Trophoblast cell (in vitro differentiated cells and primary cell): ENCODE measurements at regions not wholly inside any gene's neighbourhood (a gene's known extent, or its start where the extent isn't known, plus 50 kb on each side); places are given as distances from the start of the nearest gene placed in this dataset.

ENCODE experiments used
- DNase-seq, 2 donors: peaks; one replicate each; pipeline ENCODE4 v3.0.0-alpha.2; 2016
- H2AFZ ChIP-seq: 2 replicates; pipeline ENCODE4 v1.6.1; 2013; ENCODE audit warnings: low read length, moderate library complexity, mild to moderate bottlenecking; ENCODE audit not compliant: insufficient read depth, poor library complexity
- H2AK5ac ChIP-seq: 2 replicates; pipeline ENCODE4 v1.6.1; 2013; ENCODE audit warnings: mild to moderate bottlenecking, low read length
- H2BK120ac ChIP-seq: 2 replicates; pipeline ENCODE4 v1.6.1; 2013; ENCODE audit warnings: low read length, mild to moderate bottlenecking, moderate library complexity; ENCODE audit not compliant: insufficient read depth, poor library complexity
- H2BK12ac ChIP-seq: 2 replicates; pipeline ENCODE4 v1.6.1; 2013; ENCODE audit warnings: mild to moderate bottlenecking, low read length, moderate library complexity
- H2BK5ac ChIP-seq: 2 replicates; pipeline ENCODE4 v1.6.1; 2013; ENCODE audit warnings: low read length, low read depth, moderate library complexity, mild to moderate bottlenecking; ENCODE audit not compliant: poor library complexity
- H3K14ac ChIP-seq: 2 replicates; pipeline ENCODE4 v1.6.1; 2013; ENCODE audit warnings: mild to moderate bottlenecking, low read length
- H3K18ac ChIP-seq: 2 replicates; pipeline ENCODE4 v1.6.1; 2013; ENCODE audit warnings: mild to moderate bottlenecking, low read length
- H3K23ac ChIP-seq: 2 replicates; pipeline ENCODE4 v1.6.1; 2013; ENCODE audit warnings: low read length
- H3K27ac ChIP-seq: 2 replicates; pipeline ENCODE4 v1.5.1; 2013; ENCODE audit warnings: low read depth, mild to moderate bottlenecking, inconsistent platforms, low read length, moderate library complexity
- H3K27me3 ChIP-seq: 2 replicates; pipeline ENCODE4 v1.6.1; 2013; ENCODE audit warnings: inconsistent platforms, mild to moderate bottlenecking, low read length, moderate library complexity; ENCODE audit not compliant: insufficient read depth
- H3K36me3 ChIP-seq, 2 experiments: 1 replicate in 1 of 2; 2 replicates in 1 of 2; pipeline ENCODE4 v1.6.1; 2013; ENCODE audit warnings: low read length in 2 of 2, mild to moderate bottlenecking in 2 of 2, moderate library complexity in 1 of 2; ENCODE audit not compliant: insufficient read depth in 2 of 2, control insufficient read depth in 1 of 2
- H3K4ac ChIP-seq: 2 replicates; pipeline ENCODE4 v1.6.1; 2013; ENCODE audit warnings: low read depth, mild to moderate bottlenecking, low read length, moderate library complexity
- H3K4me1 ChIP-seq, 2 experiments: 1 replicate in 1 of 2; 2 replicates in 1 of 2; pipeline ENCODE4 v1.6.1; 2013; ENCODE audit warnings: low read length in 2 of 2, mild to moderate bottlenecking in 2 of 2, moderate library complexity in 1 of 2; ENCODE audit not compliant: insufficient read depth in 2 of 2, control insufficient read depth in 1 of 2
- H3K4me2 ChIP-seq: 2 replicates; pipeline ENCODE4 v1.6.1; 2013; ENCODE audit warnings: inconsistent platforms, mild to moderate bottlenecking, low read length, moderate library complexity
- H3K4me3 ChIP-seq: 2 replicates; pipeline ENCODE4 v1.5.1; 2013; ENCODE audit warnings: mild to moderate bottlenecking, low read depth, low read length, inconsistent platforms
- H3K79me1 ChIP-seq: one replicate; pipeline ENCODE4 v1.6.1; 2013; ENCODE audit warnings: low read length
- H3K79me2 ChIP-seq: 2 replicates; pipeline ENCODE4 v1.6.1; 2013; ENCODE audit warnings: low read length, mild to moderate bottlenecking; ENCODE audit not compliant: control insufficient read depth, insufficient read depth, poor library complexity
- H3K9ac ChIP-seq: 2 replicates; pipeline ENCODE4 v1.6.1; 2013; ENCODE audit warnings: mild to moderate bottlenecking, low read length
- H3K9me3 ChIP-seq: 2 replicates; pipeline ENCODE4 v1.6.1; 2013; ENCODE audit warnings: low read depth, mild to moderate bottlenecking, control low read depth, inconsistent platforms, low read length; ENCODE audit not compliant: insufficient read depth
- H4K12ac ChIP-seq: 2 replicates; pipeline ENCODE4 v1.6.1; 2013; ENCODE audit warnings: low read depth, mild to moderate bottlenecking, low read length, moderate library complexity
- H4K8ac ChIP-seq: 2 replicates; pipeline ENCODE4 v1.6.1; 2013; ENCODE audit warnings: low read depth, mild to moderate bottlenecking, low read length, moderate library complexity
- H4K91ac ChIP-seq: one replicate; pipeline ENCODE4 v1.6.1; 2013; ENCODE audit warnings: low read depth, mild to moderate bottlenecking, low read length, moderate library complexity
- WGBS: extraction: QIAGEN DNeasy Blood & Tissue Kit; methylation state at CpG from one replicate; pipeline ENCODE4 v1.1.7; 2013; ENCODE audit warnings: missing lambda C conversion rate; ENCODE audit not compliant: insufficient read length, insufficient coverage; ENCODE audit errors: extremely low coverage; 5-methylcytosine and 5-hydroxymethylcytosine counted together

GRCh38 chr22:22740560-22741276, 96.3 kb downstream of the GGTLC2 start:
- no peak for DNase-seq
- H2BK120ac ChIP-seq = no peak overlapping the region
- H3K18ac ChIP-seq = no peak overlapping the region
- H4K8ac ChIP-seq = no peak overlapping the region
- no peaks in the 10 kb centered on the region for H3K79me2 ChIP-seq
- H3K14ac ChIP-seq = no peak overlapping the region
- no peaks in the 10 kb centered on the region for H3K36me3 ChIP-seq
- no peak overlapping the region for H2AK5ac ChIP-seq
- H3K4me2 ChIP-seq = no peak overlapping the region
- H2BK5ac ChIP-seq = no peak overlapping the region
- H3K27me3 ChIP-seq = peaks cover 2% of the 10 kb centered on the region
- H3K9me3 ChIP-seq = no peaks in the 10 kb centered on the region
- H3K4ac ChIP-seq = no peak overlapping the region
- H2AFZ ChIP-seq = no peak overlapping the region
- H3K27ac ChIP-seq = no peak overlapping the region
- no peaks in the 10 kb centered on the region for H3K4me1 ChIP-seq
- no peak overlapping the region for H2BK12ac ChIP-seq
- H3K79me1 ChIP-seq = no peaks in the 10 kb centered on the region
- no peak overlapping the region for H3K23ac ChIP-seq
- no peak overlapping the region for H4K12ac ChIP-seq
- WGBS = no CpG with 5 or more reads among the region's 5 CpGs
- H4K91ac ChIP-seq = no peak overlapping the region
- no peak overlapping the region for H3K4me3 ChIP-seq
- H3K9ac ChIP-seq = no peak overlapping the region

GRCh38 chr22:22741843-22742242, 97.4 kb downstream of the GGTLC2 start:
- H3K23ac ChIP-seq = no peak overlapping the region
- H3K4ac ChIP-seq = no peak overlapping the region
- H3K27me3 ChIP-seq = peaks cover 2% of the 10 kb centered on the region
- H2BK120ac ChIP-seq = no peak overlapping the region
- H3K79me1 ChIP-seq = no peaks in the 10 kb centered on the region
- no peak overlapping the region for H3K14ac ChIP-seq
- no peak overlapping the region for H4K8ac ChIP-seq
- H3K36me3 ChIP-seq = no peaks in the 10 kb centered on the region
- no peak overlapping the region for H2BK5ac ChIP-seq
- H4K91ac ChIP-seq = no peak overlapping the region
- no CpG with 5 or more reads among the region's 4 CpGs for WGBS
- no peak overlapping the region for H3K9ac ChIP-seq
- H3K27ac ChIP-seq = no peak overlapping the region
- no peak overlapping the region for H2BK12ac ChIP-seq
- no peak overlapping the region for H4K12ac ChIP-seq
- H3K4me1 ChIP-seq = no peaks in the 10 kb centered on the region
- no peak overlapping the region for H3K18ac ChIP-seq
- H3K4me3 ChIP-seq = no peak overlapping the region
- no peak overlapping the region for H2AFZ ChIP-seq
- H2AK5ac ChIP-seq = no peak overlapping the region
- H3K4me2 ChIP-seq = no peak overlapping the region
- no peaks in the 10 kb centered on the region for H3K79me2 ChIP-seq
- no peak for DNase-seq
- no peaks in the 10 kb centered on the region for H3K9me3 ChIP-seq

GRCh38 chr22:22742641-22743040, 98.2 kb downstream of the GGTLC2 start:
- no peak overlapping the region for H2BK12ac ChIP-seq
- no CpG with 5 or more reads among the region's 2 CpGs for WGBS
- no peaks in the 10 kb centered on the region for H3K36me3 ChIP-seq
- no peak overlapping the region for H2AK5ac ChIP-seq
- H3K4me3 ChIP-seq = no peak overlapping the region
- no peaks in the 10 kb centered on the region for H3K79me2 ChIP-seq
- H3K79me1 ChIP-seq = no peaks in the 10 kb centered on the region
- no peak overlapping the region for H3K14ac ChIP-seq
- H2BK120ac ChIP-seq = no peak overlapping the region
- H4K12ac ChIP-seq = no peak overlapping the region
- no peak overlapping the region for H3K23ac ChIP-seq
- H4K91ac ChIP-seq = no peak overlapping the region
- H4K8ac ChIP-seq = no peak overlapping the region
- no peak overlapping the region for H3K9ac ChIP-seq
- peaks cover 2% of the 10 kb centered on the region for H3K27me3 ChIP-seq
- H2BK5ac ChIP-seq = no peak overlapping the region
- no peak for DNase-seq
- H3K9me3 ChIP-seq = no peaks in the 10 kb centered on the region
- no peak overlapping the region for H2AFZ ChIP-seq
- H3K4me1 ChIP-seq = no peaks in the 10 kb centered on the region
- no peak overlapping the region for H3K4ac ChIP-seq
- no peak overlapping the region for H3K4me2 ChIP-seq
- no peak overlapping the region for H3K18ac ChIP-seq
- H3K27ac ChIP-seq = no peak overlapping the region

- Histone ChIP-seq H3K4me1 (no peaks in the 10 kb centered on the region), H3K4ac (no peak overlapping the region), H3K9me3 (no peaks in the 10 kb centered on the region), H2AK5ac (no peak overlapping the region), H3K4me2 (no peak overlapping the region), H3K79me2 (no peaks in the 10 kb centered on the region), H3K14ac (no peak overlapping the region), H2BK12ac (no peak overlapping the region), H3K27ac (no peak overlapping the region), H2BK120ac (no peak overlapping the region), H4K91ac (no peak overlapping the region), H3K18ac (no peak overlapping the region), H3K79me1 (no peaks in the 10 kb centered on the region), H3K23ac (no peak overlapping the region), H4K12ac (no peak overlapping the region), H2AFZ (no peak overlapping the region), H3K27me3 (peaks cover 2% of the 10 kb centered on the region), H3K36me3 (no peaks in the 10 kb centered on the region), H3K4me3 (no peak overlapping the region), H3K9ac (no peak overlapping the region), H2BK5ac (no peak overlapping the region), H4K8ac (no peak overlapping the region)
- DNase-seq = no peak
- no CpG with 5 or more reads among the region's 3 CpGs for WGBS
These were observed 98.8 kb downstream of the GGTLC2 start for GRCh38 chr22:22743128-22743760.
